ENCODE measurements at regions not wholly inside any gene's neighbourhood (a gene's known extent, or its start where the extent isn't known, plus 50 kb on each side); places are given as distances from the start of the nearest gene placed in this dataset.

DNA sequence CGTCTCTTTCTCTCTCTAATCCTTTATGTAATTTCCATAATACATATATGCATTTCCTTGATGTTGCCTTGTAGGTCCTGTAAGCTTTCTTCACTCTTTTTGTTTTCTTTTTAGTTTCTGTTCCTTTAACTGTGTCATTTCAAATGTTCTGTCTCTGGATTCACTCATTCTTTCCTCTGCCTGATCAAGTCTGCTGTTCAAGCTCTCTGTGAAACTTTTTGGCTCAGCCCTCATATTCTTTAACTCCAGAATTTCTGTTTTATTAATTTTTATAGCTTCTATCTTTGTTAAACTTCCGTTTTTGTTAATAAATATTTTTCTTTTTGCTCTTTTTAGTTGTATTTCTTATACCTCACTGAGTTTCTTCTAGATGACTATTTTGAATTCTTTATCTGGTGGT lies 321.3 kb upstream of the LMO3 start:
- TF ChIP-seq, protein P1, sequence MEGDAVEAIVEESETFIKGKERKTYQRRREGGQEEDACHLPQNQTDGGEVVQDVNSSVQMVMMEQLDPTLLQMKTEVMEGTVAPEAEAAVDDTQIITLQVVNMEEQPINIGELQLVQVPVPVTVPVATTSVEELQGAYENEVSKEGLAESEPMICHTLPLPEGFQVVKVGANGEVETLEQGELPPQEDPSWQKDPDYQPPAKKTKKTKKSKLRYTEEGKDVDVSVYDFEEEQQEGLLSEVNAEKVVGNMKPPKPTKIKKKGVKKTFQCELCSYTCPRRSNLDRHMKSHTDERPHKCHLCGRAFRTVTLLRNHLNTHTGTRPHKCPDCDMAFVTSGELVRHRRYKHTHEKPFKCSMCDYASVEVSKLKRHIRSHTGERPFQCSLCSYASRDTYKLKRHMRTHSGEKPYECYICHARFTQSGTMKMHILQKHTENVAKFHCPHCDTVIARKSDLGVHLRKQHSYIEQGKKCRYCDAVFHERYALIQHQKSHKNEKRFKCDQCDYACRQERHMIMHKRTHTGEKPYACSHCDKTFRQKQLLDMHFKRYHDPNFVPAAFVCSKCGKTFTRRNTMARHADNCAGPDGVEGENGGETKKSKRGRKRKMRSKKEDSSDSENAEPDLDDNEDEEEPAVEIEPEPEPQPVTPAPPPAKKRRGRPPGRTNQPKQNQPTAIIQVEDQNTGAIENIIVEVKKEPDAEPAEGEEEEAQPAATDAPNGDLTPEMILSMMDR (IDR thresholded peaks at IDR 0.05): no peak
- TF ChIP-seq POLR2A (IDR thresholded peaks at IDR 0.05; ENCODE audit: low read depth) (no peak), EP300 (IDR thresholded peaks at IDR 0.05) (no peak)
